Astrocyte (in vitro differentiated cells and primary cell): ENCODE measurements at regions not wholly inside any gene's neighbourhood (a gene's known extent, or its start where the extent isn't known, plus 50 kb on each side); places are given as distances from the start of the nearest gene placed in this dataset.

Experiments
- EZH2 ChIP-seq: IDR thresholded peaks from 2 replicates; pipeline ENCODE4 v1.6.1; 2012; ENCODE audit warnings: mild to moderate bottlenecking, low read length, inconsistent platforms; ENCODE audit not compliant: insufficient read depth
- TF ChIP-seq, protein P1 (sequence below): IDR thresholded peaks from 2 replicates; pipeline ENCODE4 v1.5.1; 2011; ENCODE audit warnings: low read depth, mild to moderate bottlenecking, inconsistent platforms, low read length, moderate library complexity; ENCODE audit not compliant: insufficient read depth

DNA sequence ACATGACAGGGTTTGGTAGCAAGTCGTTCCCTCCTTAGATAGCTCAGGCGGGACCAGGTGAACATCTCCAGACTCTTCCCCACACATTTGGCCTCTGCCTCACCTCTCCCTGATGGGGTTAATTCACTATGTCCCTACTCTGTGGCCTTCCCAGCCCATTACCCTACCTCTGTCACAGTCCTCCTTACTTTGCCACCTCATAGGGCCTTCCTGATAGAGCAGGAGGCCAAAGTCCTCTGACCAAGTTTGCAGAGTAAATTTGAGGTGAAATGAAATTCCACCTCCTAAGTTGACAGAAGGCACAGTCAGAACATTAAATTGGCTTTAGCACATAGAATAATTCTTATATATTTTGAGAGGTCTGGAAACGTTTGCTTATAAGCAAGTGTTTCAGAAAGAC is 53.1 kb upstream of the ARMC2 start:
- no peak for TF ChIP-seq EZH2
- TF ChIP-seq, protein P1, sequence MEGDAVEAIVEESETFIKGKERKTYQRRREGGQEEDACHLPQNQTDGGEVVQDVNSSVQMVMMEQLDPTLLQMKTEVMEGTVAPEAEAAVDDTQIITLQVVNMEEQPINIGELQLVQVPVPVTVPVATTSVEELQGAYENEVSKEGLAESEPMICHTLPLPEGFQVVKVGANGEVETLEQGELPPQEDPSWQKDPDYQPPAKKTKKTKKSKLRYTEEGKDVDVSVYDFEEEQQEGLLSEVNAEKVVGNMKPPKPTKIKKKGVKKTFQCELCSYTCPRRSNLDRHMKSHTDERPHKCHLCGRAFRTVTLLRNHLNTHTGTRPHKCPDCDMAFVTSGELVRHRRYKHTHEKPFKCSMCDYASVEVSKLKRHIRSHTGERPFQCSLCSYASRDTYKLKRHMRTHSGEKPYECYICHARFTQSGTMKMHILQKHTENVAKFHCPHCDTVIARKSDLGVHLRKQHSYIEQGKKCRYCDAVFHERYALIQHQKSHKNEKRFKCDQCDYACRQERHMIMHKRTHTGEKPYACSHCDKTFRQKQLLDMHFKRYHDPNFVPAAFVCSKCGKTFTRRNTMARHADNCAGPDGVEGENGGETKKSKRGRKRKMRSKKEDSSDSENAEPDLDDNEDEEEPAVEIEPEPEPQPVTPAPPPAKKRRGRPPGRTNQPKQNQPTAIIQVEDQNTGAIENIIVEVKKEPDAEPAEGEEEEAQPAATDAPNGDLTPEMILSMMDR = no peak
